Breast epithelium (tissue), 3 donors: ENCODE measurements at regions not wholly inside any gene's neighbourhood (a gene's known extent, or its start where the extent isn't known, plus 50 kb on each side); places are given as distances from the start of the nearest gene placed in this dataset.

Source experiments
- POLR2A ChIP-seq: fragments of 450-650 bp; IDR thresholded peaks from one replicate; pipeline ENCODE4 v1.6.1; 2016; ENCODE audit warnings: antibody characterized with exemption, mild to moderate bottlenecking, moderate library complexity
- POLR2AphosphoS5 ChIP-seq, 3 donors: sonication (generic); formaldehyde crosslinking; IDR thresholded peaks; one replicate each; pipeline ENCODE4 v1.6.1; 2017; ENCODE audit warnings: antibody characterized with exemption in 3 of 3

DNA sequence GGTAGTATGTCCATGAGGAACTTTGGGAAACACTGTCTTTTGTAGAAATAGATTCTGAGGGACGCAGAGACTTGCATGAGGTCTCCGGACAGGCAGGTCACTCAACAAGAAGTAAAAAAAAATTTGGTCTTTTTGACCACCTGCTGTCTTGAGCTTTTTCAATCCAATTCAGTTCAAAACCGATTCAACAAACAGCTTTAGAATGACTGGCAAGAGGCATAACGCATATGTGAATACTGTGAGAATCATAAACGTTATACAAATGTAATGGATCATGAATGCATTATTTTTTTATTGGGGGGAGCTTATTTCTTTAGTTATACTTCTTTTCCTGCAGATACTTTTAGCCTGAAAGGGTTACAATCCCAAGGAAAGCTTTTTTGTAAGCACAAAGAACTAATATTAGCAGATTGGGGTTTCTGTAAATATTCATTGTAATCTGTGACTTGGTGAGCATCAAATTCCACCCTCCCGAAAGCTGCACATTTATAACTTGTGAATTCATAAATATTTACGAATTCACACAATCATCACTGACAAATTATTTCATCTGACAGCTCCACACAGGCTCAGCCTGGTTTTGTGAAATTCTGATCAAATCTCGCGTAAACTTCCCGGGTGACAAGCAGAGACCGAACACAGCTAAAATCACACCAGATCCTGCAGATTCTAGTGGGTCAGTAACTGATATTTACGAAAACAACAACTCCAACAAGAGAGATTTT is 507.7 kb downstream of the MN1 start:
- no peak for TF ChIP-seq POLR2AphosphoS5 (IDR thresholded peaks at IDR 0.05)
- no peak for TF ChIP-seq POLR2A
